ENCODE measurements at regions not wholly inside any gene's neighbourhood (a gene's known extent, or its start where the extent isn't known, plus 50 kb on each side); places are given as distances from the start of the nearest gene placed in this dataset.
"Not testable (repeated sequence)": the region's sequence is repeated elsewhere in the genome, so short reads cannot be mapped to it uniquely, and the experiment has no call there.

DNA sequence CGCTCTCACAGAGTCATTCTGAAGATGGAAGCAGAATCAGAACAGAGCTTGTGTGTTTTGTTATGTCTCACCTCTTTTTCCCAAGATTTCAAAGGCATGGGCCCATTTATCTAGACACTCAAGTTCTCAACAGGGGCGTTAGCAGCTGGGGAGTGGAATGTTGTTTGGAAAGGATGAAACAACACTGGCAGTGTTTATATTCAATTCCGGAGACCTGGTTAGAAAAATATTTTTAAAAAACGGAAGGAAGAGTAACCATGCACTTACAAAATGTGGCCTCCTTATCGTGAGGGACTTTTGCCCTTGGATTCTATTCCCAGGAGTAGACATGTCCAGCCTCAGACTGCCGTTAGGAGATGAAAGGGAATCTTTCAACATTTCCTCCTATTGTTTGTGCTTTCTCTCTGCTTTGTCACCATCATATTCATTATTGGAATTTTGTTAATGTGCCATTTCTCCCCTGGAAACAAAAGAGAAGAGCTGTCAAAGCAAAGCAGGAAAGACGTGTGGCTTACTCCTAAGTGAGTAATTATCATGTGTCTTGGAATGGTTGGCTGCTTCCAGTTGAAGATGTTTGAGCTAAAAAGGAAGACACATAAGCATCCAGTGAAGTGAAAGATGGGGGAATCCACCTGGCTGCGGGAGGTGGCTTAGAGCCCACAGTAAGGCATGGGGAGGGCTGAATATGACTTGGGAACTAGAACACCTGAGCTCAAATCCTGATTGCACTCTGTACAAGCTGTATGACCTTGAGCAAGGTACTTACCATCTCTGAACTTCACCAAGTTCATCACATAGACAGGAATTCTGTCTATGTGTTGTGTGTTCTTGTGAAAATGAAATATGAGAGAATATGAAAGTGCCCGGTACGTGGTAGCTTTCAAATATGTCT lies 71.7 kb upstream of the JUN start:
- no peak for DNase-seq (ENCODE audit: low read depth in 1 of 2, low spot score in 1 of 2)

DNA sequence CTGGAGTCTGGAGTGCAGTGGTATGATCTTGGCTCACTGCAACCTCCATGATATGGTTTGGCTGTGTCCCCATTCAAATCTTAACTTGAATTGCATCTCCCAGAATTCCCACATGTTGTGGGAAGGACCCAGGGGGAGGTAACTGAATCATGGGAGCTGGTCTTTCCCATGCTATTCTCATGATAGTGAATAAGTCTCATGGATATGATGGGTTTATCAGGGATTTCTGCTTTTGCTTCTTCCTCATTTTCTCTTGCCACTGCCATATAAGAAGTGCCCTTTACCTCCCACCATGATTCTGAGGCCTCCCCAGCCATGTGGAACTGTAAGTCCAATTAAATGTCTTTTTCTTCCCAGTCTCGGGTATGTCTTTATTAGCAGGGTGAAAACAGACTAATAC lies 72.4 kb upstream of the JUN start:
- DNase-seq (ENCODE audit: low read depth in 1 of 2, low spot score in 1 of 2); H3K27me3 ChIP-seq (ENCODE audit: insufficient read depth, poor library complexity, severe bottlenecking); H3K4me3 ChIP-seq (replicated peaks; ENCODE audit: insufficient read depth, low read length); H3K27ac ChIP-seq (replicated peaks): not testable (repeated sequence)

More for the DNA sequence above, 71.7 kb upstream of the JUN start:
- no peaks in the 10 kb centered on the region for H3K27me3 ChIP-seq (ENCODE audit: insufficient read depth, poor library complexity, severe bottlenecking)
- H3K27ac ChIP-seq (replicated peaks) = no peak overlapping the region
- TF ChIP-seq POLR2AphosphoS5 (IDR thresholded peaks at IDR 0.05; ENCODE audit: low read depth) (no peak), GABPA (IDR thresholded peaks at IDR 0.05; ENCODE audit: low read depth) (no peak), SPI1 (IDR thresholded peaks at IDR 0.05; ENCODE audit: borderline replicate concordance, low read depth) (no peak)
- TF ChIP-seq, protein P1, sequence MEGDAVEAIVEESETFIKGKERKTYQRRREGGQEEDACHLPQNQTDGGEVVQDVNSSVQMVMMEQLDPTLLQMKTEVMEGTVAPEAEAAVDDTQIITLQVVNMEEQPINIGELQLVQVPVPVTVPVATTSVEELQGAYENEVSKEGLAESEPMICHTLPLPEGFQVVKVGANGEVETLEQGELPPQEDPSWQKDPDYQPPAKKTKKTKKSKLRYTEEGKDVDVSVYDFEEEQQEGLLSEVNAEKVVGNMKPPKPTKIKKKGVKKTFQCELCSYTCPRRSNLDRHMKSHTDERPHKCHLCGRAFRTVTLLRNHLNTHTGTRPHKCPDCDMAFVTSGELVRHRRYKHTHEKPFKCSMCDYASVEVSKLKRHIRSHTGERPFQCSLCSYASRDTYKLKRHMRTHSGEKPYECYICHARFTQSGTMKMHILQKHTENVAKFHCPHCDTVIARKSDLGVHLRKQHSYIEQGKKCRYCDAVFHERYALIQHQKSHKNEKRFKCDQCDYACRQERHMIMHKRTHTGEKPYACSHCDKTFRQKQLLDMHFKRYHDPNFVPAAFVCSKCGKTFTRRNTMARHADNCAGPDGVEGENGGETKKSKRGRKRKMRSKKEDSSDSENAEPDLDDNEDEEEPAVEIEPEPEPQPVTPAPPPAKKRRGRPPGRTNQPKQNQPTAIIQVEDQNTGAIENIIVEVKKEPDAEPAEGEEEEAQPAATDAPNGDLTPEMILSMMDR (IDR thresholded peaks at IDR 0.05; ENCODE audit: insufficient read depth, low read length) = no peak
- TF ChIP-seq, protein P2, sequence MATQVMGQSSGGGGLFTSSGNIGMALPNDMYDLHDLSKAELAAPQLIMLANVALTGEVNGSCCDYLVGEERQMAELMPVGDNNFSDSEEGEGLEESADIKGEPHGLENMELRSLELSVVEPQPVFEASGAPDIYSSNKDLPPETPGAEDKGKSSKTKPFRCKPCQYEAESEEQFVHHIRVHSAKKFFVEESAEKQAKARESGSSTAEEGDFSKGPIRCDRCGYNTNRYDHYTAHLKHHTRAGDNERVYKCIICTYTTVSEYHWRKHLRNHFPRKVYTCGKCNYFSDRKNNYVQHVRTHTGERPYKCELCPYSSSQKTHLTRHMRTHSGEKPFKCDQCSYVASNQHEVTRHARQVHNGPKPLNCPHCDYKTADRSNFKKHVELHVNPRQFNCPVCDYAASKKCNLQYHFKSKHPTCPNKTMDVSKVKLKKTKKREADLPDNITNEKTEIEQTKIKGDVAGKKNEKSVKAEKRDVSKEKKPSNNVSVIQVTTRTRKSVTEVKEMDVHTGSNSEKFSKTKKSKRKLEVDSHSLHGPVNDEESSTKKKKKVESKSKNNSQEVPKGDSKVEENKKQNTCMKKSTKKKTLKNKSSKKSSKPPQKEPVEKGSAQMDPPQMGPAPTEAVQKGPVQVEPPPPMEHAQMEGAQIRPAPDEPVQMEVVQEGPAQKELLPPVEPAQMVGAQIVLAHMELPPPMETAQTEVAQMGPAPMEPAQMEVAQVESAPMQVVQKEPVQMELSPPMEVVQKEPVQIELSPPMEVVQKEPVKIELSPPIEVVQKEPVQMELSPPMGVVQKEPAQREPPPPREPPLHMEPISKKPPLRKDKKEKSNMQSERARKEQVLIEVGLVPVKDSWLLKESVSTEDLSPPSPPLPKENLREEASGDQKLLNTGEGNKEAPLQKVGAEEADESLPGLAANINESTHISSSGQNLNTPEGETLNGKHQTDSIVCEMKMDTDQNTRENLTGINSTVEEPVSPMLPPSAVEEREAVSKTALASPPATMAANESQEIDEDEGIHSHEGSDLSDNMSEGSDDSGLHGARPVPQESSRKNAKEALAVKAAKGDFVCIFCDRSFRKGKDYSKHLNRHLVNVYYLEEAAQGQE (IDR thresholded peaks at IDR 0.05; ENCODE audit: insufficient replicate concordance, low read depth) = no peak
- H3K4me3 ChIP-seq (replicated peaks; ENCODE audit: insufficient read depth, low read length) = no peak overlapping the region

DNA sequence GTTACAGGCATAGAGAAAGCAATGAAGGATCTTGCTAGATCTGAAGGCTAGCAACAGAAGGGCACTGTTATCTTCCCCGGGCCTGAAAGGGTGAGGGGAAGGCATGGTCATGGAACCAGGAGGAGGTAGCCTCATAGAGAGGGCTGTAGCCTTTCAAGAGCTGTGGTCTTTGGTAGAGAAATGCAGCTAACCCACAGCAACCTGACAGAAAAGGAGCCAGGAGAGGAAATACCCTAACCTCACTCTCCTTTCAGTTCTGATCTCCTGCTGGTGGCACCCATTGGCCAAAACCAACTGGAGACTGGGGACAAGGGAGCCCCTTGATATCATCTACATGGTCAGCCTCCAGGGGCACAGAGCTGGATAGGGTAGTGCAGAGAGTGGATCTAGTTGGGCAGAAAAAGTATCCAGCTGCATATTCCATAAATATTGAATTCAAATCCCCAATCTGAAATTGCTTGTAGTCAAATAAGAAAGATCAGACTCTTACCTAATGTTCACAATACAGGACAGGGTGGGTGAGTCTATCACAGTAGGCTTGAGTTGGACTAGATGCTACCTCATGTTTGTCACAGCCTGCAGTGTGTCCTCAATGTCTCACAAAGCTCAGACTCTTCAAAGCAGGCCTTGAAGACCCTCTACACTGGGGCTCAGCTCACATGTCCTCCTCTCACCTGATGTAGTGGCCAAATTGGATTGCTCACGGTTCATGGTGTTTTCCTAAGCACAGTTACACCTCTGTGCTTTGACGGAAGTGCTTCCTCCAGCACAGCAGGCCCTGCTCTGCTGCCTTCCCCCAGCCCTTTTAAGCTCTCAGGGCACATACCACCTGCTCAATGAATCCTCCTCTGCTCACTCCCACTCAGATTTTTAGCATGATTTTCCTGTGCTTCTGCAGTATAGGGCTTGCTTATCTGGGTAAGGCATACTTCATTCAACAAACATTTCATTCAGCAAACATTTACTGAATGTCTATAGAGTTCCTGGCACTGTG lies 74.1 kb upstream of the JUN start:
- no peak for DNase-seq (ENCODE audit: low read depth in 1 of 2, low spot score in 1 of 2)
- Histone ChIP-seq H3K27me3 (ENCODE audit: insufficient read depth, poor library complexity, severe bottlenecking) (no peaks in the 10 kb centered on the region), H3K27ac (replicated peaks) (no peak overlapping the region), H3K4me3 (replicated peaks; ENCODE audit: insufficient read depth, low read length) (no peak overlapping the region)
- TF ChIP-seq GABPA (IDR thresholded peaks at IDR 0.05; ENCODE audit: low read depth) (no peak), POLR2AphosphoS5 (IDR thresholded peaks at IDR 0.05; ENCODE audit: low read depth) (no peak), SPI1 (IDR thresholded peaks at IDR 0.05; ENCODE audit: borderline replicate concordance, low read depth) (no peak)
- TF ChIP-seq, protein P1 (IDR thresholded peaks at IDR 0.05; ENCODE audit: insufficient read depth, low read length) = no peak
- TF ChIP-seq, protein P2 (IDR thresholded peaks at IDR 0.05; ENCODE audit: insufficient replicate concordance, low read depth) = no peak

All from HL-60 (cell line).